ENCODE measurements at regions not wholly inside any gene's neighbourhood (a gene's known extent, or its start where the extent isn't known, plus 50 kb on each side); places are given as distances from the start of the nearest gene placed in this dataset.

DNA sequence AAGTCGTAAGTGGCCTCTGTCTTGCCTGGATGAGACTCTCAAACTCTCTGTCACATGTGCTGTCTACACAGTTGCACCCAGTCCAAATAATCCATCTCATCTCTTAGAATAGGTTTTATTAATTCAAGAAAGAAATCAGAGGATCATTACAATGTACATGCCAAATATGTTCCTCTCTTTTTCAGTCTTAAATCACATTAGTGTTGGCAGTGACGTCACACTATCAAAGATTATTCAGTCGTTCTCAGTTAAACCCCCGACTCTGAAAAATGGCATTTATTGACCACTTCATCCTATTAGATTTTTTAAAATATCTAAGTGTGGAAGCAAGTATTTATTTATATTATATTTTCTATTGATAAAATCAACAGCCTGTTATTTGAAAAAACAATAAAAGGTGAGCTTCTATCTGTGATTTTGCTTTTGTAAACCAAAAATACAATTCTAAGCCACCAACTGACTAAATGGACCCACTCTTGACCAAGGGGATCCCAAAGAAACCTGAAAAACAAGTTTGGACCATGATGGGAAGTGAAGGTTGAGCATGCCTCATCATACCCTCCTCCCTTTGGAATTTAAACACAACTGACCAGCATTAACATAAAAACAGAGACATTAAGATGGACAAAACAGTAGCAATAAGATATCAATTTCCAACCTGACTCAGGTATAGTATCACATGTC is 1894.4 kb upstream of the LRRTM1 start:
- no peak for DNase-seq (ENCODE audit: extremely low read depth in 1 of 4, low spot score in 3 of 4)

More for the DNA sequence above, 1894.4 kb upstream of the LRRTM1 start:
- 0% methylated on average over 4 of the region's 4 CpGs for WGBS (ENCODE audit: insufficient coverage, low coverage, missing lambda C conversion rate)
- no peak overlapping the region for H3K9ac ChIP-seq (ENCODE audit: insufficient read depth in 1 of 2, low read depth in 2 of 2, low read length in 2 of 2)
- H3K4me3 ChIP-seq = no peak overlapping the region
- in situ Hi-C loops (cut with MboI) (no loop called here), intact Hi-C loops (cut with micrococcal nuclease) (no loop called here)
- H3K36me3 ChIP-seq (ENCODE audit: control insufficient read depth, insufficient read depth, low read length) = no peaks in the 10 kb centered on the region
- TF ChIP-seq POLR2AphosphoS2 (IDR thresholded peaks at IDR 0.05; ENCODE audit: low read length) = no peak
- TF ChIP-seq ZHX1 (conservative IDR thresholded peaks at IDR 0.05; ENCODE audit: low read length) = no peak
- TF ChIP-seq PCBP2 (IDR thresholded peaks at IDR 0.05; ENCODE audit: low read depth, low read length, poor library complexity, severe bottlenecking) = no peak
- TF ChIP-seq GTF2E2 (tag; IDR thresholded peaks at IDR 0.05) = no peak
- no peak for TF ChIP-seq HIVEP1 (CRISPR knock-in tag; IDR thresholded peaks at IDR 0.05)
- no peak for TF ChIP-seq PTTG1 (tag; IDR thresholded peaks at IDR 0.05; ENCODE audit: low read depth)
- no peak for TF ChIP-seq MCM2 (IDR thresholded peaks at IDR 0.05; ENCODE audit: low read depth)
- TF ChIP-seq ATF6 (CRISPR knock-in tag; IDR thresholded peaks at IDR 0.05) = no peak
- TF ChIP-seq USF1 (CRISPR knock-in tag; IDR thresholded peaks at IDR 0.05) = no peak
- no peak for TF ChIP-seq ZNF668 (CRISPR knock-in tag; IDR thresholded peaks at IDR 0.05)
- TF ChIP-seq CTBP1 (IDR thresholded peaks at IDR 0.05; ENCODE audit: borderline replicate concordance) = no peak
- TF ChIP-seq CAMTA2 (CRISPR knock-in tag; conservative IDR thresholded peaks at IDR 0.05) = no peak
- no peak for TF ChIP-seq DEAF1 (CRISPR knock-in tag; IDR thresholded peaks at IDR 0.05)
- no peak for TF ChIP-seq ETV6 (IDR thresholded peaks at IDR 0.05; ENCODE audit: borderline replicate concordance in 1 of 2, low read depth in 2 of 2, low read length in 1 of 2)
- no peak for TF ChIP-seq ETV6 (CRISPR knock-in tag; IDR thresholded peaks at IDR 0.05; ENCODE audit: borderline replicate concordance)
- TF ChIP-seq HCFC1 (IDR thresholded peaks at IDR 0.05; ENCODE audit: low read depth, low read length) = no peak
- TF ChIP-seq ZNF830 (CRISPR knock-in tag; IDR thresholded peaks at IDR 0.05) = no peak
- no peaks in the 10 kb centered on the region for H4K20me1 ChIP-seq (replicated peaks; ENCODE audit: control insufficient read depth, insufficient read depth, low read length)
- H3K9me3 ChIP-seq (replicated peaks; ENCODE audit: control insufficient read depth, insufficient read depth, low read depth, low read length) = 0 out of 2 replicates have a peak, but pooled peaks cover 1% of the 10 kb centered on the region
- no peak for ATAC-seq
- BruUV-seq (replicated peaks) = no TSS peak
- no peaks in the 10 kb centered on the region for H3K4me1 ChIP-seq (replicated peaks in 1 of 2; ENCODE audit: control insufficient read depth in 2 of 2, insufficient read depth in 2 of 2, low read length in 2 of 2)
- H2AFZ ChIP-seq (ENCODE audit: low read depth, low read length) = no peak overlapping the region
- no peaks in the 10 kb centered on the region for H3K9me1 ChIP-seq (ENCODE audit: control insufficient read depth, insufficient read depth, low read length)
- no peak overlapping the region for H3K27ac ChIP-seq (ENCODE audit: extremely low read depth, low read depth, low read length)
- H3K27me3 ChIP-seq (ENCODE audit: control insufficient read depth in 2 of 2, insufficient read depth in 2 of 2, low read length in 2 of 2) = no peaks in the 10 kb centered on the region
- ChIA-PET CTCF (ENCODE audit: low intra/inter-chr PET ratio) (no interaction called here), POLR2A (no interaction called here)
- no peak for FAIRE-seq
- no peaks in the 10 kb centered on the region for H3K79me2 ChIP-seq (ENCODE audit: control insufficient read depth, insufficient read depth, low read length)
- H3K4me2 ChIP-seq (ENCODE audit: insufficient read depth, low read length) = no peak overlapping the region
